GM23338 (cell line): ENCODE measurements at regions not wholly inside any gene's neighbourhood (a gene's known extent, or its start where the extent isn't known, plus 50 kb on each side); places are given as distances from the start of the nearest gene placed in this dataset.

Experiments used
- ATAC-seq: fragments of 200-7000 bp; cut with Tn5 transposase; 3 replicates; pipeline ENCODE4 v1.9.1; 2020
- DNase-seq: peaks from one replicate; pipeline ENCODE4 v3.0.0-alpha.2; 2015; ENCODE audit warnings: low spot score
- H2AFZ ChIP-seq: fragments of 200-600 bp; sonication (generic); 2 replicates; pipeline ENCODE4 v1.8.0; 2016; ENCODE audit warnings: antibody characterized with exemption, mild to moderate bottlenecking, moderate library complexity
- H3F3A ChIP-seq: fragments of 200-600 bp; sonication (generic); replicated peaks from 2 replicates; pipeline ENCODE4 v1.8.0; 2017; ENCODE audit warnings: antibody characterized with exemption, mixed run types, low read depth
- H3K27ac ChIP-seq: fragments of 200-600 bp; sonication (generic); 2 replicates; pipeline ENCODE4 v1.6.1; 2016; ENCODE audit warnings: low read depth
- H3K27me3 ChIP-seq: fragments of 200-600 bp; sonication (generic); 2 replicates; pipeline ENCODE4 v1.8.0; 2016; ENCODE audit warnings: mild to moderate bottlenecking, mixed run types, moderate library complexity; ENCODE audit not compliant: insufficient read depth
- H3K36me3 ChIP-seq: fragments of 200-600 bp; sonication (generic); 2 replicates; pipeline ENCODE4 v1.8.0; 2016; ENCODE audit warnings: mild to moderate bottlenecking; ENCODE audit not compliant: insufficient read depth
- H3K4me1 ChIP-seq: fragments of 200-600 bp; sonication (generic); 2 replicates; pipeline ENCODE4 v1.8.0; 2016; ENCODE audit warnings: mild to moderate bottlenecking, moderate library complexity; ENCODE audit not compliant: insufficient read depth
- H3K4me2 ChIP-seq: fragments of 200-600 bp; sonication (generic); 2 replicates; pipeline ENCODE4 v1.7.1; 2017; ENCODE audit warnings: mixed run types
- H3K4me3 ChIP-seq: fragments of 200-600 bp; sonication (generic); 2 replicates; pipeline ENCODE4 v1.6.1; 2016; ENCODE audit warnings: mixed run types
- H3K79me2 ChIP-seq: fragments of 200-600 bp; sonication (generic); replicated peaks from 2 replicates; pipeline ENCODE4 v1.8.0; 2017; ENCODE audit warnings: mild to moderate bottlenecking; ENCODE audit not compliant: insufficient read depth
- H3K9me2 ChIP-seq: fragments of 200-600 bp; sonication (generic); 2 replicates; pipeline ENCODE4 v1.8.0; 2017; ENCODE audit not compliant: insufficient read depth
- H4K20me1 ChIP-seq: fragments of 200-600 bp; sonication (generic); replicated peaks from 2 replicates; pipeline ENCODE4 v1.8.0; 2017; ENCODE audit warnings: mild to moderate bottlenecking; ENCODE audit not compliant: insufficient read depth
- H3K27ac Mint-ChIP-seq: 2 replicates; pipeline ENCODE4 v1.8.0; 2020; ENCODE audit warnings: inconsistent platforms, mild to moderate bottlenecking, moderate library complexity, mixed read lengths
- H3K27me3 Mint-ChIP-seq: 3 replicates; pipeline ENCODE4 v1.8.0; 2022; ENCODE audit warnings: low read depth, mild to moderate bottlenecking, moderate library complexity, mixed read lengths, inconsistent platforms; ENCODE audit not compliant: insufficient read depth, poor library complexity
- H3K36me3 Mint-ChIP-seq: 3 replicates; pipeline ENCODE4 v1.8.0; 2021; ENCODE audit warnings: low read depth, mild to moderate bottlenecking, inconsistent platforms, moderate library complexity, mixed read lengths
- H3K4me1 Mint-ChIP-seq: 3 replicates; pipeline ENCODE4 v1.8.0; 2020; ENCODE audit warnings: mild to moderate bottlenecking, inconsistent platforms, mixed read lengths
- H3K4me3 Mint-ChIP-seq: 3 replicates; pipeline ENCODE4 v1.8.0; 2021; ENCODE audit warnings: moderate library complexity, mild to moderate bottlenecking, inconsistent platforms, mixed read lengths
- H3K9me3 Mint-ChIP-seq: 3 replicates; pipeline ENCODE4 v1.8.0; 2020; ENCODE audit warnings: moderate library complexity, mild to moderate bottlenecking, inconsistent platforms, mixed read lengths
- CREB1 ChIP-seq: fragments of 250-450 bp; sonication (Bioruptor Pico); IDR thresholded peaks from 2 replicates; pipeline ENCODE4 v1.5.0; 2020; ENCODE audit warnings: low read depth, mild to moderate bottlenecking, moderate library complexity
- EZH2 ChIP-seq: fragments of 200-600 bp; sonication (generic); IDR thresholded peaks from one replicate; pipeline ENCODE4 v1.8.0; 2017; ENCODE audit warnings: antibody characterized with exemption, mild to moderate bottlenecking, low read depth; ENCODE audit not compliant: unreplicated experiment
- JUNB ChIP-seq: IDR thresholded peaks from one replicate; pipeline ENCODE4 v1.6.1; 2016; ENCODE audit warnings: antibody characterized with exemption; ENCODE audit not compliant: unreplicated experiment
- NANOG ChIP-seq: IDR thresholded peaks from 2 replicates; pipeline ENCODE4 v1.6.1; 2016; ENCODE audit warnings: antibody characterized with exemption, borderline replicate concordance
- POLR2AphosphoS5 ChIP-seq: IDR thresholded peaks from 2 replicates; pipeline ENCODE4 v1.6.1; 2016; ENCODE audit warnings: antibody characterized with exemption, low read depth
- STAT1 ChIP-seq: IDR thresholded peaks from one replicate; pipeline ENCODE4 v1.6.1; 2016; ENCODE audit warnings: antibody characterized with exemption; ENCODE audit not compliant: unreplicated experiment
- ZNF114 ChIP-seq: fragments of 250-450 bp; sonication (Bioruptor Pico); IDR thresholded peaks from 2 replicates; pipeline ENCODE4 v1.5.0; 2020; ENCODE audit warnings: mild to moderate bottlenecking, moderate library complexity
- ZNF331 ChIP-seq: fragments of 250-450 bp; sonication (Bioruptor Pico); IDR thresholded peaks from 2 replicates; pipeline ENCODE4 v1.5.0; 2020; ENCODE audit warnings: low read depth, mild to moderate bottlenecking, moderate library complexity
- ZNF462 ChIP-seq: fragments of 250-450 bp; sonication (Bioruptor Pico); IDR thresholded peaks from 2 replicates; pipeline ENCODE4 v1.5.0; 2020; ENCODE audit warnings: mild to moderate bottlenecking, moderate library complexity
- TF ChIP-seq, protein P1 (sequence below): IDR thresholded peaks from 2 replicates; pipeline ENCODE4 v1.6.1; 2016; ENCODE audit warnings: antibody characterized with exemption
- TF ChIP-seq, protein P2 (sequence below), 2 experiments: fragments of 200-600 bp in 1 of 2; sonication (generic) in 1 of 2; conservative IDR thresholded peaks; 2 replicates each; pipeline versions ENCODE4 v1.5.1 to v1.6.1; 2016 to 2017; ENCODE audit warnings: antibody characterized with exemption in 2 of 2, low read depth in 2 of 2, mild to moderate bottlenecking in 2 of 2, moderate library complexity in 1 of 2

- TF ChIP-seq, protein P1, sequence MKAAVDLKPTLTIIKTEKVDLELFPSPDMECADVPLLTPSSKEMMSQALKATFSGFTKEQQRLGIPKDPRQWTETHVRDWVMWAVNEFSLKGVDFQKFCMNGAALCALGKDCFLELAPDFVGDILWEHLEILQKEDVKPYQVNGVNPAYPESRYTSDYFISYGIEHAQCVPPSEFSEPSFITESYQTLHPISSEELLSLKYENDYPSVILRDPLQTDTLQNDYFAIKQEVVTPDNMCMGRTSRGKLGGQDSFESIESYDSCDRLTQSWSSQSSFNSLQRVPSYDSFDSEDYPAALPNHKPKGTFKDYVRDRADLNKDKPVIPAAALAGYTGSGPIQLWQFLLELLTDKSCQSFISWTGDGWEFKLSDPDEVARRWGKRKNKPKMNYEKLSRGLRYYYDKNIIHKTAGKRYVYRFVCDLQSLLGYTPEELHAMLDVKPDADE = no peak
- TF ChIP-seq CREB1 (CRISPR knock-in tag) (no peak), STAT1 (no peak)
Observed at GRCh38 chr4:8748236-8748575, 123.4 kb downstream of the HMX1 start (continued).

DNA sequence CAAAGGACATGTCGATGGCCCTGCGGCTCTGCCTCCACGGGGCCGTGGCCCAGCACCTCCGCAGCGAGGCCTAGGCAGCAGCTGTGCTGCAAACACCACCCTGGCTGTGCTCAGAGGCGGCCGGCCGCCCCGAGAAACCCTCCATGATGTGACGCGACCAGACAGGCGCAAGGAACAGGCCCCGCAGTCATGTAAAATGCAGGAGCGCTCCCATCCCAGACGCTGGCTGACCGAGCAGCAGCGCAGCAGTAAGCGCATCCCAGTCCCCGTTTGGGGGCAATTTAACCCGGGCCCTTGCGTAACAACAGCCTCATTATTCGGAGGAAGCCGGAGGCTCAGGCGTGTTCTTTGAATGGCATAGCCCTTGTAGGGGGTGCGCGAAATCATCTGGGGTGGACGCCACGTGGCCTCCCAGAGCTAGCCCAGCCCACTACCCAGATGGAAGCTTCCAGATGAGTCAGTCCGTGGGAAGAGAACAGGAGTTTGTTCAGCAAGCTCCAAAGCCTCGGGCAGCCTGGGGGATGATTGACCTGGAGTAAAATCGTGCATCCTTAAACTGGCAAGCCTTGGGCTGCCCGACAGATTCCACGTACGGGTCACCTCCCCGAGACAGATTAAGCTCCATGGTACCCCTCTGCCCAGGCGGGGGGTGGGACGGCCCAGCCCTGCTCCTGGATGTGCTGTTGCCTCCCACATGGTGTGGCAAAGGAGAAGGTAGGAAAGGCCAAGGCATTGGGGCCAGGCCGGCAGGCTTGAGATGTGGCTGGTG, 124.0 kb downstream of the HMX1 start:
- H3K36me3 ChIP-seq = no peaks in the 10 kb centered on the region
- Mint-ChIP-seq H3K27ac (no peak overlapping the region), H3K36me3 (peaks cover 3% of the 10 kb centered on the region; the same call in 1 of the 3 replicates), H3K4me3 (no peak overlapping the region), H3K4me1 (peaks cover 6% of the 10 kb centered on the region), H3K9me3 (peaks cover 3% of the 10 kb centered on the region), H3K27me3 (peaks cover 4% of the 10 kb centered on the region)
- no peak overlapping the region for H3K27ac ChIP-seq
- H3K4me2 ChIP-seq = no peak overlapping the region
- H3K4me1 ChIP-seq = no peaks in the 10 kb centered on the region
- H3K27me3 ChIP-seq = no peaks in the 10 kb centered on the region
- H3K4me3 ChIP-seq = no peak overlapping the region
- H3F3A ChIP-seq = 0 out of 2 replicates have a peak, but pooled peaks cover 4% of the 10 kb centered on the region
- DNase-seq (no peak), ATAC-seq (peak; percentile 38)
- H3K9me2 ChIP-seq = no peaks in the 10 kb centered on the region
- H2AFZ ChIP-seq = peak overlapping the region; percentile 83; the same call in 1 of the 2 replicates
- H3K79me2 ChIP-seq = no peaks in the 10 kb centered on the region
- H4K20me1 ChIP-seq = no peaks in the 10 kb centered on the region
- TF ChIP-seq ZNF114 (CRISPR knock-in tag) = no peak
- TF ChIP-seq ZNF331 = no peak
- no peak for TF ChIP-seq POLR2AphosphoS5
- TF ChIP-seq, protein P2, sequence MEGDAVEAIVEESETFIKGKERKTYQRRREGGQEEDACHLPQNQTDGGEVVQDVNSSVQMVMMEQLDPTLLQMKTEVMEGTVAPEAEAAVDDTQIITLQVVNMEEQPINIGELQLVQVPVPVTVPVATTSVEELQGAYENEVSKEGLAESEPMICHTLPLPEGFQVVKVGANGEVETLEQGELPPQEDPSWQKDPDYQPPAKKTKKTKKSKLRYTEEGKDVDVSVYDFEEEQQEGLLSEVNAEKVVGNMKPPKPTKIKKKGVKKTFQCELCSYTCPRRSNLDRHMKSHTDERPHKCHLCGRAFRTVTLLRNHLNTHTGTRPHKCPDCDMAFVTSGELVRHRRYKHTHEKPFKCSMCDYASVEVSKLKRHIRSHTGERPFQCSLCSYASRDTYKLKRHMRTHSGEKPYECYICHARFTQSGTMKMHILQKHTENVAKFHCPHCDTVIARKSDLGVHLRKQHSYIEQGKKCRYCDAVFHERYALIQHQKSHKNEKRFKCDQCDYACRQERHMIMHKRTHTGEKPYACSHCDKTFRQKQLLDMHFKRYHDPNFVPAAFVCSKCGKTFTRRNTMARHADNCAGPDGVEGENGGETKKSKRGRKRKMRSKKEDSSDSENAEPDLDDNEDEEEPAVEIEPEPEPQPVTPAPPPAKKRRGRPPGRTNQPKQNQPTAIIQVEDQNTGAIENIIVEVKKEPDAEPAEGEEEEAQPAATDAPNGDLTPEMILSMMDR (conservative IDR thresholded peaks at IDR 0.05; ENCODE audit: low read depth in 2 of 2) = no peak
- TF ChIP-seq NANOG = no peak
- TF ChIP-seq, protein P1 = no peak
- no peak for TF ChIP-seq ZNF462 (CRISPR knock-in tag)
- TF ChIP-seq EZH2 = no peak
- no peak for TF ChIP-seq JUNB
- TF ChIP-seq STAT1 = no peak
